A673 (cell line): ENCODE measurements at regions not wholly inside any gene's neighbourhood (a gene's known extent, or its start where the extent isn't known, plus 50 kb on each side); places are given as distances from the start of the nearest gene placed in this dataset.

ENCODE experiments used
- BruUV-seq: library from RNA; stranded (reverse); fragments of 400-500 nt; replicated peaks from 2 replicates; lab custom pipeline; 2021; lab: Mats Ljungman, UMichigan
- CTCF ChIA-PET: fragments of 300-600 bp; sonication (Branson Sonifier 250); formaldehyde crosslinking; loops from one replicate; lab custom pipeline; 2022; ENCODE audit warnings: antibody characterized with exemption; lab: Charles Lee
- POLR2A ChIA-PET: fragments of 300-600 bp; sonication (Branson Sonifier 250); formaldehyde crosslinking; loops from one replicate; lab custom pipeline; 2022; ENCODE audit warnings: antibody characterized with exemption; ENCODE audit not compliant: low non-redundant PET; lab: Charles Lee
- DNase-seq: peaks from one replicate; pipeline ENCODE4 v3.0.0-alpha.2; 2015; ENCODE audit warnings: low spot score
- H3K27ac ChIP-seq: fragments of 200-600 bp; sonication (generic); 2 replicates; pipeline ENCODE4 v1.5.1; 2016; ENCODE audit warnings: mixed run types, low read depth, mild to moderate bottlenecking, mixed read lengths, antibody characterized with exemption, low read length; ENCODE audit not compliant: poor library complexity, severe bottlenecking
- H3K27me3 ChIP-seq: fragments of 200-600 bp; sonication (generic); replicated peaks from 2 replicates; pipeline ENCODE4 v1.6.1; 2017; ENCODE audit warnings: mixed run types, low read depth, mild to moderate bottlenecking, mixed read lengths, antibody characterized with exemption, low read length; ENCODE audit not compliant: insufficient read depth, poor library complexity
- H3K36me3 ChIP-seq: fragments of 200-600 bp; sonication (generic); 2 replicates; pipeline ENCODE4 v1.6.1; 2016; ENCODE audit warnings: mixed run types, mild to moderate bottlenecking, mixed read lengths, antibody characterized with exemption, low read length; ENCODE audit not compliant: insufficient read depth, poor library complexity, severe bottlenecking
- H3K4me1 ChIP-seq: fragments of 200-600 bp; sonication (generic); 2 replicates; pipeline ENCODE4 v1.6.1; 2017; ENCODE audit warnings: mixed run types, mild to moderate bottlenecking, mixed read lengths, antibody characterized with exemption, low read length; ENCODE audit not compliant: insufficient read depth, poor library complexity, severe bottlenecking
- H3K4me3 ChIP-seq: fragments of 200-600 bp; sonication (generic); 2 replicates; pipeline ENCODE4 v1.5.1; 2016; ENCODE audit warnings: low read depth, mixed run types, mild to moderate bottlenecking, mixed read lengths, low read length; ENCODE audit not compliant: poor library complexity, severe bottlenecking
- H3K9me3 ChIP-seq: fragments of 200-600 bp; sonication (generic); 2 replicates; pipeline ENCODE4 v1.6.1; 2016; ENCODE audit warnings: mixed run types, low read depth, mild to moderate bottlenecking, mixed read lengths, antibody characterized with exemption, low read length; ENCODE audit not compliant: poor library complexity, severe bottlenecking
- CTCF ChIP-seq: fragments of 300-800, 200-600 bp; sonication (generic); conservative IDR thresholded peaks from 2 replicates; pipeline ENCODE4 v1.5.1; 2017; ENCODE audit warnings: low read depth, mild to moderate bottlenecking, antibody characterized with exemption, low read length, moderate library complexity, mixed read lengths
- EZH2 ChIP-seq: fragments of 200-600 bp; sonication (generic); IDR thresholded peaks from 2 replicates; pipeline ENCODE4 v1.6.1; 2017; ENCODE audit warnings: borderline replicate concordance, low read depth, mild to moderate bottlenecking, mixed read lengths, antibody characterized with exemption, low read length; ENCODE audit not compliant: poor library complexity, severe bottlenecking
- intact Hi-C: fragments of 100-400 bp; cut with micrococcal nuclease; formaldehyde crosslinking; loops from one replicate; pipeline ENCODE4 v1.10.0; 2022; ENCODE audit not compliant: unreplicated experiment

GRCh38 chr9:105176194-105176593 lies 68.3 kb upstream of the SLC44A1 start:
- H3K4me1 ChIP-seq = peaks cover 16% of the 10 kb centered on the region
- H3K4me3 ChIP-seq = no peak overlapping the region
- no peak overlapping the region for H3K27ac ChIP-seq
- ChIA-PET CTCF (no interaction called here), POLR2A (no interaction called here)
- BruUV-seq = no TSS peak
- DNase-seq = no peak
- H3K27me3 ChIP-seq = no peaks in the 10 kb centered on the region
- TF ChIP-seq CTCF (no peak), EZH2 (no peak)
- H3K36me3 ChIP-seq = no peaks in the 10 kb centered on the region
- intact Hi-C loops = no loop called here
- H3K9me3 ChIP-seq = no peaks in the 10 kb centered on the region

- Histone ChIP-seq H3K27me3 (no peaks in the 10 kb centered on the region), H3K27ac (no peak overlapping the region), H3K36me3 (no peaks in the 10 kb centered on the region), H3K9me3 (no peaks in the 10 kb centered on the region), H3K4me3 (no peak overlapping the region), H3K4me1 (peaks cover 5% of the 10 kb centered on the region)
- ChIA-PET POLR2A (no interaction called here), CTCF (no interaction called here)
- no peak for DNase-seq
- intact Hi-C loops = no loop called here
- BruUV-seq = no TSS peak
- no peak for TF ChIP-seq CTCF
- TF ChIP-seq EZH2 = no peak
These were observed 66.4 kb upstream of the SLC44A1 start for GRCh38 chr9:105178076-105178475.

- H3K4me1 ChIP-seq = no peaks in the 10 kb centered on the region
- TF ChIP-seq CTCF (no peak), EZH2 (no peak)
- POLR2A ChIA-PET = no interaction called here
- H3K9me3 ChIP-seq = no peaks in the 10 kb centered on the region
- H3K27me3 ChIP-seq = no peaks in the 10 kb centered on the region
- no peak overlapping the region for H3K4me3 ChIP-seq
- BruUV-seq = no TSS peak
- H3K27ac ChIP-seq = no peak overlapping the region
- intact Hi-C loops = no loop called here
- CTCF ChIA-PET = no interaction called here
- H3K36me3 ChIP-seq = no peaks in the 10 kb centered on the region
- DNase-seq = no peak
These were observed 56.7 kb upstream of the SLC44A1 start for GRCh38 chr9:105187781-105188180.
